ENCODE measurements at regions not wholly inside any gene's neighbourhood (a gene's known extent, or its start where the extent isn't known, plus 50 kb on each side); places are given as distances from the start of the nearest gene placed in this dataset.

GRCh38 chr6:92893741-92894140, 525.6 kb downstream of the EPHA7 start:
- intact Hi-C loops (cut with DNase I), result no loop called here
- Histone ChIP-seq H3K4me3 (no peak overlapping the region), H3K9me3 (peaks cover 6% of the 10 kb centered on the region), H3K27me3 (ENCODE audit: insufficient read depth in 3 of 3, low read length in 2 of 3) (no peaks in the 10 kb centered on the region), H3K27ac (no peak overlapping the region), H3K36me3 (ENCODE audit: insufficient read depth in 1 of 2, low read depth in 1 of 2) (no peaks in the 10 kb centered on the region), H3K4me1 (no peaks in the 10 kb centered on the region)
- ATAC-seq (no peak), DNase-seq (no peak)
- 57 to 69% (median 61%) methylated on average over 3 of the region's 3 CpGs for WGBS, 3 donors
- no peak for TF ChIP-seq CTCF (IDR thresholded peaks at IDR 0.05)

GRCh38 chr6:92892626-92893170, 526.7 kb downstream of the EPHA7 start:
- ATAC-seq (no peak), DNase-seq (no peak)
- H3K36me3 ChIP-seq (ENCODE audit: insufficient read depth in 1 of 2, low read depth in 1 of 2), result no peaks in the 10 kb centered on the region
- no peak for TF ChIP-seq CTCF (IDR thresholded peaks at IDR 0.05)
- H3K27me3 ChIP-seq (ENCODE audit: insufficient read depth in 3 of 3, low read length in 2 of 3), result no peaks in the 10 kb centered on the region
- H3K27ac ChIP-seq, result no peak overlapping the region
- no peak overlapping the region for H3K4me3 ChIP-seq
- intact Hi-C loops (cut with DNase I), result no loop called here
- WGBS, 3 donors, result 77 to 90% (median 89%) methylated on average over 1 of the region's 1 CpG
- H3K9me3 ChIP-seq, result peaks cover 6% of the 10 kb centered on the region
- no peaks in the 10 kb centered on the region for H3K4me1 ChIP-seq

GRCh38 chr6:92888316-92888715, 531.0 kb downstream of the EPHA7 start:
- ATAC-seq (no peak), DNase-seq (no peak)
- no peak for TF ChIP-seq CTCF (IDR thresholded peaks at IDR 0.05)
- Histone ChIP-seq H3K27me3 (ENCODE audit: insufficient read depth in 3 of 3, low read length in 2 of 3) (no peaks in the 10 kb centered on the region), H3K36me3 (ENCODE audit: insufficient read depth in 1 of 2, low read depth in 1 of 2) (no peaks in the 10 kb centered on the region), H3K27ac (no peak overlapping the region), H3K4me1 (no peaks in the 10 kb centered on the region), H3K4me3 (no peak overlapping the region), H3K9me3 (peaks cover 6% of the 10 kb centered on the region)
- intact Hi-C loops (cut with DNase I), result no loop called here

GRCh38 chr6:92887871-92888270, 531.5 kb downstream of the EPHA7 start:
- Histone ChIP-seq H3K9me3 (peaks cover 6% of the 10 kb centered on the region), H3K36me3 (ENCODE audit: insufficient read depth in 1 of 2, low read depth in 1 of 2) (no peaks in the 10 kb centered on the region), H3K27me3 (ENCODE audit: insufficient read depth in 3 of 3, low read length in 2 of 3) (no peaks in the 10 kb centered on the region), H3K4me1 (no peaks in the 10 kb centered on the region), H3K27ac (no peak overlapping the region), H3K4me3 (no peak overlapping the region)
- DNase-seq (no peak), ATAC-seq (no peak)
- intact Hi-C loops (cut with DNase I), result no loop called here
- TF ChIP-seq CTCF (IDR thresholded peaks at IDR 0.05), result no peak

- no peaks in the 10 kb centered on the region for H3K9me3 ChIP-seq
- H3K27ac ChIP-seq, result no peak overlapping the region
- ATAC-seq, result no peak
- intact Hi-C loops (cut with DNase I), result no loop called here
- no peak for DNase-seq
- no peak for TF ChIP-seq CTCF (IDR thresholded peaks at IDR 0.05)
- H3K27me3 ChIP-seq (ENCODE audit: insufficient read depth in 3 of 3, low read length in 2 of 3), result no peaks in the 10 kb centered on the region
- 83 to 91% (median 88%) methylated on average over 8 of the region's 8 CpGs for WGBS, 3 donors
- H3K36me3 ChIP-seq (ENCODE audit: insufficient read depth in 1 of 2, low read depth in 1 of 2), result no peaks in the 10 kb centered on the region
- H3K4me3 ChIP-seq, result no peak overlapping the region
- H3K4me1 ChIP-seq, result no peaks in the 10 kb centered on the region
Observed at GRCh38 chr6:92879526-92879925, 539.8 kb downstream of the EPHA7 start.
